Globus pallidus (tissue), 1 donor: ENCODE measurements at regions not wholly inside any gene's neighbourhood (a gene's known extent, or its start where the extent isn't known, plus 50 kb on each side); places are given as distances from the start of the nearest gene placed in this dataset.

Experiments
- DNase-seq: peaks from one replicate; pipeline ENCODE4 v3.0.0-alpha.2; 2015; ENCODE audit warnings: low spot score

DNA sequence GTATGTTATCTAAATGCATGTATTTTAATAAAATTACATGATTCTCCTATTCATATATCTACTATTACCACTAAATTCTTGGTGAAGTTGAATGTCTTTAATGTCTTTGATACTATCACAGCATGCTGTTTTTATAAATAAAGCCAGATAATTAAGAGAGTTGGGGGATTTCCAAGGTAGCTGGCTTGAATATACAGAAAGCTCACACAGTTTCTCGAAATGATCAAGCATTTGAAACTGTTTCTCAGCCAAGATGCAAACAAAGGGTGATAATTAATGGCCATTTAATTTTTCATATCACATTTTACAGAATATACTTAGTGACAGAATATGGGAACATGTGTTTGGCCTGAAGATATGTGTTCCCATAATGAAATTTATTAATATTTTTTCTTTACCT is 145.6 kb upstream of the CDH12 start:
- no peak for DNase-seq

GRCh38 chr5:22998362-22998761 is 145.2 kb upstream of the CDH12 start:
- DNase-seq: no peak

DNA sequence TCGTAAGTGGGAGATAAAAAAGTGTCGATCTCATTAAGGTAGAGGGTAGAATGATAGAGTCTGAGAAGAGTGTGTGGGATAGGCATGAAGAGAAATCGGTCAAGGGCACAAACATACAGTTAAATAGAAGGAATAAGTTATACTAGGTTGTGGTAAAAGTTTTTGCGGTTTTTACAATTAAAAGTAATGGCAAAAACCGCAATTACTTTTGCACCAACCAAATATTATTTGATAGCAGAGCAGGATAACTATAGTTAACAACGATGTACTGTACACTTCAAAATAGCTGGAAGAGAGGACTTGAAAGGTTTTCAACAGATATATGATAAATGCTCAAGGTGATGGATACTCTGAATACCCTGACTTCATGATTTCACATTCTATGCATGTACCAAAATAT is 135.8 kb upstream of the CDH12 start:
- DNase-seq: no peak

GRCh38 chr5:22986281-22986680 is 133.1 kb upstream of the CDH12 start:
- no peak for DNase-seq

DNA sequence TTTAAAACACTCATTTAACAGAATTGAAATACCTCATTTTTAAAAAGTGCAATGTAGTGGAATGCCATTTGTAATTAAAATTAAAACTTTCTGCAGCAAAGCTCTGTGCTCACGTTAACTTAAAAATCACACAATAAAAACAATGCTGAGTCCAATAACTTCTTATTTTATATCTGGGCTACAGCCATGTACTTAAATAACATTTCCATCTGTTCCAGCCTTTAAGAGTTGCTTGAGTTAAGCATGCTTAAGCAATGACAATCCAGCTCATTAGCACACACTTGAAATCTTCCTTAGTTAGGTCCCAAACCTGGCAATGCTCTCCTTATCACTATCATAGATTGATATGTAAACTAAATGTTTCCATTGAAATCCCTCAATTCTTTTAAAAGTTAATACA is 132.3 kb upstream of the CDH12 start:
- no peak for DNase-seq

DNA sequence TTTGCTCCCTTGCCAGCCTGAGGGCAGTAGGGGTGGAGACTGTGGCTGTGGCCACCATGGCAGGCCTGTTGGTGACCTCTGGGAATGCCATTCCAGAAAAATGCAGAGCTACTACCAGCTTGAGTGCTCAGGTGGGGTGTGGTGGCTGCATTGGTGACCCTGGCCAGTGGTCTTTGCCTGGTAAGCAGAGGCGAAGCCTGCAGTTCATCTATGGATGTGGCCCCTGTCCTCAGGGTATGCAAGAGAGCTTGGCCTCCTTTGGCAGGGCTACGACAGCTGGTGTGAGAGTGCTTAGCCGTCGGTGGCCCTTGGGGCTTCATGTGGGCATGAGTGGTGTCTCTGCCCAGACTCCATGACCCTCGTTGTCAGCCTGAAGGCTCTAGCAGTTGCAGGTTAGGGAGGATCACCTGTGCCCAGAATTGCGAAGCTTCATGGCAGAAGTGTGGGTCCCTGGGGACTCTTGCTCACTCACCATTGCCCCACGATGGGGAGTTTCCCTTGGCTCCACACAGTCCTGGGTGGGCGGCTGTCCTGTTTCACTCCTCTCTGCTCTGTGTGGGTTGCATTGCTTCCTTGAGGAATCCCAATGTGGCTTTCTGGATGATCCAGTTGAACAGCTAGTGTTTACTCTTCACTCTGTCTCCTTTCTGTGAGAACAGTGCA is 117.9 kb upstream of the CDH12 start:
- DNase-seq: no peak

DNA sequence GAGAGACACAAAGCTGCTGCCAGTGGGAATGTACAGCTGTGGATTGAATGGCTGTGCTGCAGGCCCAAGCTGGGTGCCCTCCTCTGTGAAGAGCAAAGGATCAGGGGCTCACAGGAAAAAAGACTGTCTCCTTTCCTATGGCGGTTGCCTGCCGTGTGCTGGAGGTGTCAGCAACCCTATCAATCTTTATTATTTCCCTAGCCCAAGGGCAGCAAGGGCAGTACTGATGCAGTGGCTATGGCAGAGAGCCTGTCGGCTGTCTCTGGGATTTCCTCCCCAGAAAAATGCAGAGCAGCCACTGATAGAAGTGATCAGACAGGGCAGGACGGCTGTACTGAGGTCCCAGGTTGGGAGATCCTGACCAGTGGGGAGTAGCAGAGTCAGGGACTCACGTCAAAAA is 117.3 kb upstream of the CDH12 start:
- DNase-seq: no peak

GRCh38 chr5:22968386-22968785 is 115.2 kb upstream of the CDH12 start:
- no peak for DNase-seq

DNA sequence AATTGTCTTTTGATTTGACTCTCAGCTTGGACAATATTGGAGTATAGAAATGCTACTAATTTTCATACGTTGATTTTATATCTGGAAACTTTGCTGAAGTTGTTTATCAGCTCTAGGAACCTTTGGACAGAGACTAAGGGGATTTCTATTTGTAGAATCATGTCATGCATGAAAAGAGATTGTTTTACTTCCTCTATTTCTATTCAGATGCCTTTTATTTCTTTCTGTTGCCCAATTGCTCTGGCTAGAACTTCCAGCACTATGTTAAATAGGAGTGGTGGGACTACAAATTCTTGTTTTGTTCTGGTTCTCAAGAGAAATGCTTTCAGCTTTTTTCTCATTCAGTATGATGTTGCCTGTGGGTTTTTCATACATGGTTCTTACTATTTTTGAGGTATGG is 112.8 kb upstream of the CDH12 start:
- no peak for DNase-seq

DNA sequence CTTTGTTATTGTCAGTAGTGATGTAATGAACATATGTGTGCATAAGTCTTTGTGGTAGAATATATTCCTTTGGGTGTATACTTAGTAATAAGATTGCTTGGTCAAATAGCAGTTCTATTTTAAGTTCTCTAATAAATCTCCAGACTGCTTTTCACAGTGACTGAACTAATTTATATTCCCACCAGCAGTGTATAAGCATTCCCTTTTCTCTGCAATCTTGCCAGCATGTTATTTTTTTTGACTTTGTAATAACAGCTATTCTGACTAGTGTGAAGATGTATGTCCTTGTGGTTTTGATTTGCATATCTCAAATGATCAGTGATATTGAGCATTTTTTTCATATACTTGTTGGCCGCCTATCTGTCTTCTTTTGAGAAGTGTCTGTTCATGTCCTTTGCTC is 111.5 kb upstream of the CDH12 start:
- DNase-seq: no peak

DNA sequence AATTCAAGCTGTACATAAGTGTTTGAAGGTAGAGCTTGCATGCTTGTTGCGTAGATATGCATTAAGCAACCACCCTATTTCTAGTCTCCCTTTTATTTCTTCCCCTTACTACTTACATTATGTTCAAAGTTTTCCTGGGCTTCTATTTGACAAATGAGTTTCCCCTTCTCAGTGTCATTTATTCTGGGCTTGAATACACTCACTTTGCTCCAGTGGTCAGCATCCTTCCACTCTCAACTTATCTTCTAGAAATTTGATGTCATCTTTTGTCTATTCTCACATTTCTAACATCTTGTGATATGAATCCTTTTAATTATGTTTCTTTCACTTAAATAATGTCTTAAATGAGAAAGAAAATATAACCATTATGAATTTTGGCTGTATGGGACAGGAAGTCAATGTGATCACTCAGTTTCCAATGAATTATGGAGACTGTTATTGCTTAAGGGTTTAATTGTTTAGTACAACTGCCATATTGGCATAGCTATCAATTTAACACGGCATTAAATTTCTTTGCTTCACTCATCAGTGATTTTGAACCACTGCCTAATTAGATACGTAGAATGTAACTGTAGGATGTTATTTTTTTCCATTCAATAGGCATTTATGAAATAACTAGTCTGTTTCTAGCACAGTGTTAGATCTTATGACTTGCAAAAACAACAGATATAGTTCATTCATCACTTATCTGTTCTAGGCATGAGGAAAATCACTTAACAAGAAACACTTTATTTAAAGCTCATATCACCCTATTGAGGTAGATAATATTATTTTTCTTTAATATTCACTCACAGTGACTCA is 105.5 kb upstream of the CDH12 start:
- DNase-seq: no peak

DNA sequence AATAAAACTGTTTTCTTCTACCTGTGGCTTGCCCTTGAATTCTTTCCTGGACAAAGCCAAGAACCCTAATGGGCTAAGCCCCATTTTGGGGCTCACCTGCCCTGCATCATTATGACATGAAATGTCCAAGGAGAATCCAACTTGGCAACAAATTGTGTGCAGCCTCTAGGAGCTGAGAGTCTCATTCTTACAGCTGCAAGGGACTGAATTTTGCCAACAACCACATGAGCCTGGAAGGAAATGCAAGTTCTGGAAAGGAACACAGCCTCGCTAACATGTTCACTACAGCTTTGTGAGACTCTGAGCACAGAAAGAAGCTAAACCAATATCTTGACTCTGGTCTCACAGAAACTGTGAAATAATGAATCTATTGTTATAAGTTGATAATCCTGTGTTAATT is 94.8 kb upstream of the CDH12 start:
- DNase-seq: no peak

DNA sequence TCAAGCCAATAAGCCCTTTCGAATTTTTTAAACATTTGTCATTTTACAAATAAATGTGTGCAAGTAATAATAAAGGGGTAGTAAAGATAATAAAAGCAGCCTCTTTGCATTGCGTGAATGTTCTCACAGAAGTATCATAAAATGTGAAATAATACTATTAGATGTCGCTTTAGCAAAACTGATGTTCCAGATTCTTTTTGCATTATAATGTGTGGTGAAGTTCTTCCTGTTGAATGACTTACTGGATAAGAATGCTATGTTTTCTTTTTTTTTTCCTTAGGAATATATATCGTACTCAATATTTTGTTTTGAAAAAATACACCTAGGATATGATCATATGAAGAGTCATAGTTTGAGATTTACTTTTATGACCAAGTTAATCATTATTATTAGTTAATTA is 85.2 kb upstream of the CDH12 start:
- DNase-seq: no peak

DNA sequence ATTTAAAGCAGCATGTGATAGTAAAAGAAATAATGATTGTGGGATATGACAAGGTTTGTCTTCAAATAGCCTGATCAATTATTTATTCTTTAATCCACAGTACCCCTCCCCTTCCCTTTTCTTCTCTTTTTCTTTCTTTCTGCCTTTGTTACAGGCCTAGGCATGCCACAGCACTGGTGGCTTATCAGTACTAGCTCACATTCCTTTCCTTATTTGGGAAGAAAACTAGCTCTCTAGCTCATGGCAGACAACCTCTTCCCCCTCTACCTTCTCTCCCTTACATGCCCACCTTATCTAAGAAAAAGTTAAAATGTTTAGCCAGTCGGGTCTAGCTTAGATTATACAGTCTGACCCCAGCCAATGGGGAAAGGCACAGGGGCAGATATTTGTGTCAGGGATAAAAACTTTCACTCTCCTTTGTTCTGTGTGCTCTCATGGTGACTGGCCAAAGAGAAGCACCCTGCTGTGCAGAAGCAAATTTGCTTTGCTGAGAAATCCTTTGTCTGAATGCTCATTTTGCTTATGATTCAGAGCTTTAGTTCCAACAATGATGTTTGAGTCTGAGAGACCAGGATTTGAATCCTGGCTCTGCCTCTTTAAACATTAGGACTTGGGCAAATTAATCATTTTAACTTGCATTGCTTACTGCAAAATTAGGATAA is 75.8 kb upstream of the CDH12 start:
- no peak for DNase-seq

DNA sequence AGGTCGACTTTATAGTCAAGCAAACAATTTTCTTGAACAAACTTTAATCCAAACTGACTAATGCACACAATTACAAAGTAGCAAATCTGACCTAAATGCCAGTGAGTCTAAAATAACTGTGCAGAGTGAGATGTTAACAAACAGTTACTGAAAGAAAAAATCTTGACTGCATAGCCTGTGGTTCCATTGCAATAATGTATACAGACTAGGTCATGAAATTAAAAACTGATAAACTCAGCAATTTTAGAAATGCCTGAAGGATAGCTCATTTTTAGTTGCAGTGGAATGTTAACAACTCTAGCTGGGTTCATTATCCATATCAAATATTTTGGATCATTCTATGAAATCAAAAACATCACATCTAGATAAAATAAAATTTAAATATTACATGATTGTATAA is 73.4 kb upstream of the CDH12 start:
- no peak for DNase-seq

GRCh38 chr5:22918511-22918910 is 65.4 kb upstream of the CDH12 start:
- DNase-seq: no peak

- DNase-seq: no peak
Measured at GRCh38 chr5:22916393-22916792, 63.2 kb upstream of the CDH12 start.

- DNase-seq: no peak
Measured at GRCh38 chr5:22911019-22911418, 57.9 kb upstream of the CDH12 start.

GRCh38 chr5:22910523-22910922 is 57.4 kb upstream of the CDH12 start:
- DNase-seq: no peak

DNA sequence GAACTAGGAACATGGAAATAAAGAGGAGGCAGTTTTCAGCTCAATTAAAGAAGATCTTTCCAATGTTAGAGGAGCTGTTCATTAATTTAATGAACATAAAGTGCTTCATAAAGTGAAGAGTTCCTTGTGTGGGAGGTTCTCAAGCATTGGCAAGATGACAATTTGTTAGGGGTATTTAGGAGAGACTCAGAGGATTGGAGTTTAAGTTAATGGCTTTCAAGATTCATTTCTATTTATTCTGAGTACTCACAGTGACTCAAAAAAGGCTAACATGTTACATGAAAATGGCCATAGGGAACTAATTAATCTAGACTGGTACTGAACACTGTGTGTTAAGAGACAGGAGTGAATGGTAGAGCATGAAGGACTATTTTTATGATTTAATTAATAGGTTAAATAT is 55.4 kb upstream of the CDH12 start:
- DNase-seq: no peak

- DNase-seq: no peak
Measured at GRCh38 chr5:22908129-22908528, 55.0 kb upstream of the CDH12 start.
